K562 (cell line): ENCODE measurements at regions not wholly inside any gene's neighbourhood (a gene's known extent, or its start where the extent isn't known, plus 50 kb on each side); places are given as distances from the start of the nearest gene placed in this dataset.

Experiments used
- ARID1B ChIP-seq: fragments of 450-650 bp; IDR thresholded peaks from 2 replicates; pipeline ENCODE4 v1.6.1; 2016; ENCODE audit warnings: antibody characterized with exemption, mild to moderate bottlenecking, inconsistent platforms
- ARNT ChIP-seq, 2 experiments: fragments of 450-650 bp; IDR thresholded peaks; 2 replicates each; pipeline ENCODE4 v1.6.1; 2016; ENCODE audit warnings: mild to moderate bottlenecking in 1 of 2
- BACH1 ChIP-seq: fragments of 200-800 bp; sonication (Bioruptor generic); IDR thresholded peaks from 2 replicates; pipeline ENCODE4 v1.6.1; 2016; ENCODE audit warnings: missing genetic modification characterization, missing compliant biosample characterization
- CBFA2T3 ChIP-seq: fragments of 450-650 bp; IDR thresholded peaks from 2 replicates; pipeline ENCODE4 v1.6.1; 2017
- CC2D1A ChIP-seq: fragments of 450-650 bp; IDR thresholded peaks from 2 replicates; pipeline ENCODE4 v1.6.1; 2017; ENCODE audit warnings: mild to moderate bottlenecking
- CEBPG ChIP-seq, 3 experiments: fragments of 200-800 bp in 1 of 3; sonication (Bioruptor generic) in 1 of 3; sonication (generic) in 1 of 3; formaldehyde crosslinking in 1 of 3; IDR thresholded peaks in 2 of 3; conservative IDR thresholded peaks in 1 of 3; 2 replicates each; pipeline versions ENCODE4 v1.6.1 to v1.8.0; 2016 to 2022; ENCODE audit warnings: missing compliant biosample characterization in 2 of 3, missing genetic modification characterization in 2 of 3, mild to moderate bottlenecking in 1 of 3, missing genetic modification reagents in 1 of 3
- EHMT2 ChIP-seq: fragments of 450-650 bp; IDR thresholded peaks from 2 replicates; pipeline ENCODE4 v1.6.1; 2018; ENCODE audit warnings: antibody characterized with exemption
- EP300 ChIP-seq: IDR thresholded peaks from 2 replicates; pipeline ENCODE4 v1.6.1; 2012; ENCODE audit warnings: low read length, improper control_type of control experiment
- ETV5 ChIP-seq: sonication (generic); formaldehyde crosslinking; IDR thresholded peaks from 2 replicates; pipeline ENCODE4 v1.4.0; 2020; ENCODE audit warnings: low read depth, mild to moderate bottlenecking, missing genetic modification reagents
- KDM1A ChIP-seq, 2 experiments: fragments of 450-650 bp; IDR thresholded peaks; 2 replicates each; pipeline ENCODE4 v1.6.1; 2016; ENCODE audit warnings: mild to moderate bottlenecking in 2 of 2
- LEF1 ChIP-seq: fragments of 450-650 bp; IDR thresholded peaks from 2 replicates; pipeline ENCODE4 v1.6.1; 2016; ENCODE audit warnings: mild to moderate bottlenecking
- MBD2 ChIP-seq: sonication (generic); IDR thresholded peaks from 2 replicates; pipeline ENCODE4 v1.6.1; 2016; ENCODE audit warnings: low read depth, borderline replicate concordance
- NBN ChIP-seq: fragments of 450-650 bp; IDR thresholded peaks from 2 replicates; pipeline ENCODE4 v1.6.1; 2016; ENCODE audit warnings: low read depth, mild to moderate bottlenecking
- PML ChIP-seq: IDR thresholded peaks from 2 replicates; pipeline ENCODE4 v1.6.1; 2012; ENCODE audit warnings: low read length, inconsistent platforms
- POLR2H ChIP-seq: IDR thresholded peaks from 2 replicates; pipeline ENCODE4 v1.6.1; 2016; ENCODE audit warnings: missing genetic modification characterization, low read depth, mild to moderate bottlenecking, control low read depth, missing compliant biosample characterization, moderate library complexity
- SMAD4 ChIP-seq: fragments of 250-450 bp; sonication (Bioruptor Pico); conservative IDR thresholded peaks from 2 replicates; pipeline ENCODE4 v1.8.0; 2021; ENCODE audit warnings: inconsistent platforms, mild to moderate bottlenecking, moderate library complexity
- SMARCA5 ChIP-seq: fragments of 450-650 bp; IDR thresholded peaks from 2 replicates; pipeline ENCODE4 v1.6.1; 2016
- SNIP1 ChIP-seq: fragments of 450-650 bp; IDR thresholded peaks from 2 replicates; pipeline ENCODE4 v1.7.1; 2017; ENCODE audit warnings: low read depth, mild to moderate bottlenecking
- SP2 ChIP-seq: IDR thresholded peaks from 2 replicates; pipeline ENCODE4 v1.6.1; 2011; ENCODE audit warnings: mild to moderate bottlenecking, low read depth, low read length, moderate library complexity; ENCODE audit not compliant: poor library complexity, severe bottlenecking; ENCODE audit errors: extremely low read depth
- TAL1 ChIP-seq: fragments of 450-650 bp; IDR thresholded peaks from 2 replicates; pipeline ENCODE4 v1.6.1; 2016; ENCODE audit warnings: mild to moderate bottlenecking
- TRIM28 ChIP-seq: fragments of 450-650 bp; IDR thresholded peaks from 2 replicates; pipeline ENCODE4 v1.6.1; 2017
- ZEB2 ChIP-seq: fragments of 450-650 bp; IDR thresholded peaks from 2 replicates; pipeline ENCODE4 v1.6.1; 2016
- ZFP1 ChIP-seq: fragments of 450-650 bp; formaldehyde crosslinking; IDR thresholded peaks from 2 replicates; pipeline ENCODE4 v1.4.0; 2020; ENCODE audit warnings: mild to moderate bottlenecking, mixed read lengths
- ZNF174 ChIP-seq: fragments of 250-450 bp; sonication (Bioruptor Pico); IDR thresholded peaks from 2 replicates; pipeline ENCODE4 v1.4.0; 2020; ENCODE audit warnings: mild to moderate bottlenecking
- ZNF445 ChIP-seq: fragments of 250-450 bp; sonication (Bioruptor Pico); IDR thresholded peaks from 2 replicates; pipeline ENCODE4 v1.4.0; 2020; ENCODE audit warnings: low read depth, mild to moderate bottlenecking, moderate library complexity
- ZNF644 ChIP-seq: fragments of 200-800 bp; sonication (Bioruptor generic); IDR thresholded peaks from 2 replicates; pipeline ENCODE4 v1.6.1; 2016; ENCODE audit warnings: low read depth, missing genetic modification characterization, missing compliant biosample characterization
- TF ChIP-seq, protein P1 (sequence below), 3 experiments: IDR thresholded peaks in 2 of 3; conservative IDR thresholded peaks in 1 of 3; 2 replicates each; pipeline ENCODE4 v1.5.1; 2011 to 2012; ENCODE audit warnings: low read length in 3 of 3, mild to moderate bottlenecking in 3 of 3, control low read depth in 2 of 3, improper control_type of control experiment in 1 of 3, inconsistent platforms in 1 of 3, low read depth in 1 of 3, mixed read lengths in 1 of 3, moderate library complexity in 1 of 3; ENCODE audit not compliant: insufficient read depth in 2 of 3
- TF ChIP-seq, protein P2 (sequence below): fragments of 250-450 bp; sonication (Bioruptor Pico); IDR thresholded peaks from 2 replicates; pipeline ENCODE4 v1.4.0; 2020
- TF ChIP-seq, protein P3 (sequence below): sonication (generic); formaldehyde crosslinking; IDR thresholded peaks from 2 replicates; pipeline ENCODE4 v1.8.0; 2022; ENCODE audit warnings: mild to moderate bottlenecking, missing genetic modification reagents

DNA sequence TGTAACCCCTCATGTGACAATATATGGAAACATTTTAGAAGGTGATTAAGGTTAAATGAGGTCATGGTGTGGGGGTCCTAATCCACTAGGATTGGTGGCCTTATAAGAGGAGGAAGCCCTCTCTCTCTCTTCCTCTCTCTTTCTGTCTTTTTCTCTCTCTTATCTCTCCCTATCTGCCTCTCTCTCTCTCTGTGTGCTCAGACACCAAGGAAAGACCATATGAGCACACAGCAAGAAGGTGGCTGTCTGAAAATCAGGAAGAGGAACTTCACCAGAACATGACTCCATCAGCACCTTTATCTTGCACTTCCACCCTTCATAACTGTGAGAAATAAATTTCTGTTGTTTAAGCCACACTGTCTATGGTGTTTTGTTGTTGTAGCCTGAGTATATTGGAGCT, 1472.2 kb downstream of the PCDH7 start (continued):
- no peak for TF ChIP-seq BACH1 (tag)
- 0 out of 2 replicates have a peak, but pooled peaks have one; percentile 27 for TF ChIP-seq NBN
- TF ChIP-seq CC2D1A = 0 out of 2 replicates have a peak, but pooled peaks have one; percentile 18
- TF ChIP-seq, protein P1, sequence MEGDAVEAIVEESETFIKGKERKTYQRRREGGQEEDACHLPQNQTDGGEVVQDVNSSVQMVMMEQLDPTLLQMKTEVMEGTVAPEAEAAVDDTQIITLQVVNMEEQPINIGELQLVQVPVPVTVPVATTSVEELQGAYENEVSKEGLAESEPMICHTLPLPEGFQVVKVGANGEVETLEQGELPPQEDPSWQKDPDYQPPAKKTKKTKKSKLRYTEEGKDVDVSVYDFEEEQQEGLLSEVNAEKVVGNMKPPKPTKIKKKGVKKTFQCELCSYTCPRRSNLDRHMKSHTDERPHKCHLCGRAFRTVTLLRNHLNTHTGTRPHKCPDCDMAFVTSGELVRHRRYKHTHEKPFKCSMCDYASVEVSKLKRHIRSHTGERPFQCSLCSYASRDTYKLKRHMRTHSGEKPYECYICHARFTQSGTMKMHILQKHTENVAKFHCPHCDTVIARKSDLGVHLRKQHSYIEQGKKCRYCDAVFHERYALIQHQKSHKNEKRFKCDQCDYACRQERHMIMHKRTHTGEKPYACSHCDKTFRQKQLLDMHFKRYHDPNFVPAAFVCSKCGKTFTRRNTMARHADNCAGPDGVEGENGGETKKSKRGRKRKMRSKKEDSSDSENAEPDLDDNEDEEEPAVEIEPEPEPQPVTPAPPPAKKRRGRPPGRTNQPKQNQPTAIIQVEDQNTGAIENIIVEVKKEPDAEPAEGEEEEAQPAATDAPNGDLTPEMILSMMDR (IDR thresholded peaks at IDR 0.05 in 2 of 3, conservative IDR thresholded peaks at IDR 0.05 in 1 of 3; ENCODE audit: insufficient read depth in 2 of 3, low read depth in 1 of 3, low read length in 3 of 3) = no peak
- TF ChIP-seq PML = 0 out of 2 replicates have a peak, but pooled peaks have one; percentile 23
- TF ChIP-seq EHMT2 = 0 out of 2 replicates have a peak, but pooled peaks have one; percentile 21
- no peak for TF ChIP-seq ETV5 (CRISPR knock-in tag)
- TF ChIP-seq TRIM28 = no peak
- 0 out of 2 replicates have a peak, but pooled peaks have one; percentile 21 for TF ChIP-seq SMARCA5
- peak; percentile 52 for TF ChIP-seq CBFA2T3
- TF ChIP-seq ZEB2 = no peak
- TF ChIP-seq ZFP1 (CRISPR knock-in tag) = no peak
- TF ChIP-seq ARID1B = peak; percentile 78
- no peak for TF ChIP-seq ZNF445 (CRISPR knock-in tag)
- peak; percentile 38 for TF ChIP-seq TAL1
- peak in 1 of 2 experiments; percentile 63; a peak in 1 of 4 replicates for TF ChIP-seq ARNT (IDR thresholded peaks at IDR 0.05)
- TF ChIP-seq ZNF644 (tag) = no peak
- TF ChIP-seq, protein P2, sequence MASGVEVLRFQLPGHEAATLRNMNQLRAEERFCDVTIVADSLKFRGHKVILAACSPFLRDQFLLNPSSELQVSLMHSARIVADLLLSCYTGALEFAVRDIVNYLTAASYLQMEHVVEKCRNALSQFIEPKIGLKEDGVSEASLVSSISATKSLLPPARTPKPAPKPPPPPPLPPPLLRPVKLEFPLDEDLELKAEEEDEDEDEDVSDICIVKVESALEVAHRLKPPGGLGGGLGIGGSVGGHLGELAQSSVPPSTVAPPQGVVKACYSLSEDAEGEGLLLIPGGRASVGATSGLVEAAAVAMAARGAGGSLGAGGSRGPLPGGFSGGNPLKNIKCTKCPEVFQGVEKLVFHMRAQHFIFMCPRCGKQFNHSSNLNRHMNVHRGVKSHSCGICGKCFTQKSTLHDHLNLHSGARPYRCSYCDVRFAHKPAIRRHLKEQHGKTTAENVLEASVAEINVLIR (CRISPR knock-in tag) = no peak
- TF ChIP-seq LEF1 = 0 out of 2 replicates have a peak, but pooled peaks have one; percentile 48
- TF ChIP-seq SP2 = no peak
- TF ChIP-seq ZNF174 (CRISPR knock-in tag) = no peak
- 0 out of 2 replicates have a peak, but pooled peaks have one; percentile 13 for TF ChIP-seq SMAD4 (CRISPR knock-in tag)
- TF ChIP-seq CEBPG (CRISPR knock-in tag; IDR thresholded peaks at IDR 0.05) = no peak
- no peak for TF ChIP-seq CEBPG (tag; conservative IDR thresholded peaks at IDR 0.05 in 1 of 2, IDR thresholded peaks at IDR 0.05 in 1 of 2)
- TF ChIP-seq SNIP1 = no peak
- TF ChIP-seq MBD2 = no peak
- TF ChIP-seq EP300 = peak; percentile 21; the same call in 1 of the 2 replicates
- TF ChIP-seq KDM1A (IDR thresholded peaks at IDR 0.05) = 0 out of 4 replicates have a peak, but pooled peaks of 1 of the 2 experiments have one; percentile 6
- TF ChIP-seq POLR2H (tag) = no peak
- TF ChIP-seq, protein P3, sequence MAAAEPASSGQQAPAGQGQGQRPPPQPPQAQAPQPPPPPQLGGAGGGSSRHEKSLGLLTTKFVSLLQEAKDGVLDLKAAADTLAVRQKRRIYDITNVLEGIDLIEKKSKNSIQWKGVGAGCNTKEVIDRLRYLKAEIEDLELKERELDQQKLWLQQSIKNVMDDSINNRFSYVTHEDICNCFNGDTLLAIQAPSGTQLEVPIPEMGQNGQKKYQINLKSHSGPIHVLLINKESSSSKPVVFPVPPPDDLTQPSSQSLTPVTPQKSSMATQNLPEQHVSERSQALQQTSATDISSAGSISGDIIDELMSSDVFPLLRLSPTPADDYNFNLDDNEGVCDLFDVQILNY (CRISPR knock-in tag) = no peak
